Neural crest cell (in vitro differentiated cells): ENCODE measurements at regions not wholly inside any gene's neighbourhood (a gene's known extent, or its start where the extent isn't known, plus 50 kb on each side); places are given as distances from the start of the nearest gene placed in this dataset.

Experiments used
- DNase-seq: peaks from one replicate; pipeline ENCODE4 v3.0.0; 2021; ENCODE audit warnings: low read depth, mixed read lengths, low spot score
- H3K27ac Mint-ChIP-seq: one replicate; pipeline ENCODE4 v1.8.0; 2021; ENCODE audit warnings: mild to moderate bottlenecking, mixed read lengths; ENCODE audit not compliant: unreplicated experiment
- H3K27me3 Mint-ChIP-seq: 2 replicates; pipeline ENCODE4 v1.8.0; 2021; ENCODE audit warnings: low read depth, mild to moderate bottlenecking, mixed read lengths
- H3K36me3 Mint-ChIP-seq: 2 replicates; pipeline ENCODE4 v1.8.0; 2021; ENCODE audit warnings: low read depth, mild to moderate bottlenecking, mixed read lengths
- H3K4me1 Mint-ChIP-seq: 2 replicates; pipeline ENCODE4 v1.8.0; 2021; ENCODE audit warnings: mixed read lengths
- H3K4me3 Mint-ChIP-seq: one replicate; pipeline ENCODE4 v1.8.0; 2021; ENCODE audit warnings: mild to moderate bottlenecking, mixed read lengths
- H3K9me3 Mint-ChIP-seq: 2 replicates; pipeline ENCODE4 v1.8.0; 2021; ENCODE audit warnings: mixed read lengths
- TF ChIP-seq, protein P1 (sequence below): fragments of 200-600 bp; sonication (generic); conservative IDR thresholded peaks from 2 replicates; pipeline ENCODE4 v1.5.0; 2021; ENCODE audit warnings: antibody characterized with exemption, mild to moderate bottlenecking

DNA sequence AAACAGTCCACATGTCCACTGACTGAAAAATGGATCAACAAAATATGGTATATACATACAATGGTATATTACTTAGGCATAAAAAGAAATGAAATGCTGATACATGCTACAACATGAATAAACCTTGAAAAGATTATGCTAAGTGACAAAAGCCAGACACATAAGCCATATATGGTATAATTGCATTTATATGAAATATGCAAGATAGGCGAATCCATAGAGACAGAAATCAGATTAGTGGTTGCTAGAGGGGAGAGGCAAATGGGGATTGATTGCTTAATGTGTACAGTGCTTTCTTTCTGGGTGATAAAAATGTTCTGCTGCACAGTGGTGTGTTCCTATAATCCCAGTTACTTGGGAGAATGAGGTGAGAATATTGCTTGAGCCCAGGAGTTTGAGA lies 171.0 kb downstream of the CYP26B1 start:
- H3K4me3 Mint-ChIP-seq: no peak overlapping the region

DNA sequence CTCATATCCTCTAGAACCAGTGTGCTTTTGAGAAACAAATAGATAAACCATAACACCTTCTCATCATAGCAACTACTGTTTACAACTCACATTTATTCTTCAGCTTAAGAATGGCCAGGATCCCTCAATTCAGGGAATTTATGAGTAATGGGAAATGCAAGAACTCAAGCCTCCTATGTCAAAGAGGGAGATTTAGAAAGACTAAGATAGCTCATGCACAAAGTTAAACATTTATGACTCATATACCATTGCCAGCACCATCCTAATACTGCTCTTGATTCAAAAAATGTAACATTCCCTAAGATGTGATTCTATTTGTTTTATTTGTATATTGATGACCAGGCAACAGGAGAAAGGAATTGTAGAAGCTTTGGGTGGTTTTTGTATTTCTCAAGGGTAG lies 172.8 kb downstream of the CYP26B1 start:
- no peak overlapping the region for H3K4me3 Mint-ChIP-seq
- H3K27me3 Mint-ChIP-seq: peaks cover 35% of the 10 kb centered on the region
- TF ChIP-seq, protein P1, sequence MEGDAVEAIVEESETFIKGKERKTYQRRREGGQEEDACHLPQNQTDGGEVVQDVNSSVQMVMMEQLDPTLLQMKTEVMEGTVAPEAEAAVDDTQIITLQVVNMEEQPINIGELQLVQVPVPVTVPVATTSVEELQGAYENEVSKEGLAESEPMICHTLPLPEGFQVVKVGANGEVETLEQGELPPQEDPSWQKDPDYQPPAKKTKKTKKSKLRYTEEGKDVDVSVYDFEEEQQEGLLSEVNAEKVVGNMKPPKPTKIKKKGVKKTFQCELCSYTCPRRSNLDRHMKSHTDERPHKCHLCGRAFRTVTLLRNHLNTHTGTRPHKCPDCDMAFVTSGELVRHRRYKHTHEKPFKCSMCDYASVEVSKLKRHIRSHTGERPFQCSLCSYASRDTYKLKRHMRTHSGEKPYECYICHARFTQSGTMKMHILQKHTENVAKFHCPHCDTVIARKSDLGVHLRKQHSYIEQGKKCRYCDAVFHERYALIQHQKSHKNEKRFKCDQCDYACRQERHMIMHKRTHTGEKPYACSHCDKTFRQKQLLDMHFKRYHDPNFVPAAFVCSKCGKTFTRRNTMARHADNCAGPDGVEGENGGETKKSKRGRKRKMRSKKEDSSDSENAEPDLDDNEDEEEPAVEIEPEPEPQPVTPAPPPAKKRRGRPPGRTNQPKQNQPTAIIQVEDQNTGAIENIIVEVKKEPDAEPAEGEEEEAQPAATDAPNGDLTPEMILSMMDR: no peak
- H3K27ac Mint-ChIP-seq: no peak overlapping the region
- peaks cover 2% of the 10 kb centered on the region for H3K9me3 Mint-ChIP-seq
- peaks cover 4% of the 10 kb centered on the region for H3K36me3 Mint-ChIP-seq
- no peaks in the 10 kb centered on the region for H3K4me1 Mint-ChIP-seq
- DNase-seq: no peak

More for the DNA sequence above, 171.0 kb downstream of the CYP26B1 start:
- Mint-ChIP-seq H3K9me3 (peaks cover 2% of the 10 kb centered on the region), H3K27ac (no peak overlapping the region), H3K36me3 (peaks cover 4% of the 10 kb centered on the region), H3K4me1 (no peaks in the 10 kb centered on the region), H3K27me3 (peaks cover 46% of the 10 kb centered on the region)
- no peak for DNase-seq
- TF ChIP-seq, protein P1: no peak

DNA sequence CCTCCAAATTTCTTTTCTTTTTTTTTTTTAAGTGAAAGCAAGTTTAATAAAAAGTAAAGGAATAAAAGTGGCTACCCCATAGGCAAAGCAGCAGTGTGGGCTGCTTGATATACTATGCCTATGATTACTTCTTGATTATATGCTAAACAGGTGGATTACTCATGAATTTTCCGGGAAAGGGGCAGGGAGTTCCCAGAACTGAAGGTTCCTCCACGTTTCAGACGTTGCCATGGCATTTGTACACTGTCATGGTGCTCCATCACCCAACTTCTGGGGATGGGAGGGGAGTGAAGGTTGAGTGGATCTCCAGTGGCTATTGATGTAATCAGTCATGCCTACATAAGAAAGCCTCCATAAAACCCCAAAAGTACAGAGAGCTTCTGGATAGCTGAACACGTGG lies 176.2 kb downstream of the CYP26B1 start:
- no peak overlapping the region for H3K4me3 Mint-ChIP-seq
- TF ChIP-seq, protein P1: no peak
- H3K4me1 Mint-ChIP-seq: no peaks in the 10 kb centered on the region
- no peak overlapping the region for H3K27ac Mint-ChIP-seq
- peaks cover 53% of the 10 kb centered on the region for H3K27me3 Mint-ChIP-seq
- H3K9me3 Mint-ChIP-seq: no peaks in the 10 kb centered on the region
- no peaks in the 10 kb centered on the region for H3K36me3 Mint-ChIP-seq
- no peak for DNase-seq

DNA sequence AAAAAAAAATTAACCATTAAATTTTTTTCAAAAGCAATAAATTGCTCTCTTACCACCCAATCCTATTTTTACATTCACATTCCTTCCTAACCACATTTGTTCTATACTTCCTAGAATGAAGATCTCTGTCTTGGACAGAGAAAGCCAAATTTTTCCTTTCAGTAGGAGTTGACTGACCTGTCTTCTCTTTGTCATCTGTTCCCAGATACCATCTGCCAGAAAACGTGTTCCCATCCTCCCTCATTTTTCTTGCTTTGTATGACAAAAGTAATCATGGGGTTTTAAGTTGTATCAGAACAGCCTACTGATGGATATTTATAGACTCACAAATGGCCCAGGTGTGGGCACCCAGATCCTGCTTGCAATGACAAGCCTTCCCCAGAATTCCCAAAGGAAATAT lies 182.1 kb downstream of the CYP26B1 start:
- no peak overlapping the region for H3K27ac Mint-ChIP-seq
- no peaks in the 10 kb centered on the region for H3K4me1 Mint-ChIP-seq
- H3K27me3 Mint-ChIP-seq: peaks cover 21% of the 10 kb centered on the region
- H3K9me3 Mint-ChIP-seq: no peaks in the 10 kb centered on the region
- no peaks in the 10 kb centered on the region for H3K36me3 Mint-ChIP-seq
- TF ChIP-seq, protein P1: no peak
- H3K4me3 Mint-ChIP-seq: no peak overlapping the region
- no peak for DNase-seq

DNA sequence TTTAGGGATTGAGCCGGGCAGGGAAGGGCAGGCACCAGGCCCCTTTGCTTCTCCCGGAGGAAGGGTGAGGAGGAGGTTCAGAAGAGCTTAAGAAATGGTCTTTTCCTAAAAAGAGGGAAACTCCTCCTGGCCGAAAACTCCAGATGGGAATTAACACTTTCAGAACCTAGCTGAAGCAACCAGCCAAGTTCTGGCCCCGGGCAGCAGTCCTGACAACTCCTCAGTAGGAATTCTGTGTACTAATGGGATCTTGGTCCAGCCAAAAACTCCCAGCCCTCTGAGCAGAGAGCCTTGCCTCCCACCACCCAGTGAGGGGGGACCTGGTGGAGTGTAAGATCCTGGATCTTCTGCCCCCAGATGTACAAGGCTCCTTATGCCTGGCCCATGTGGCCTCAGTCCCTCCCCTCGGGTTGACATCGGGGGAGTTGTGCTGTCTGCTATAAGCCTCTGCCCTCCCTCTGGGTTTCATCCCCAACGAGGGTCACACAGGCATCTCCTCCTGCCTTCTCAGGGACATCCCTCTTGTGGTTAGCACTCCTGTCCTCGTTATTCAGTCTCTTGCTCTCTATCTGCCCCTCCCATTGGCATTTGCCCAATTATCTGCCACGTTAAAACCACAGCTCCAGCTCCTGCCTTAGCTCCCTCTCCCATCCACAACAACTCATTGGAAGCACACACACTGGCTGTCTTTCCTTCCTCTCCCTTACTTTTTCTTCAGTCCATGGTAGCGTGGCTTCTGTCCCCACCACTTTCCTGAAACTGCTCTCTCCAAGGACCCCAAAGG lies 184.6 kb downstream of the CYP26B1 start:
- TF ChIP-seq, protein P1: no peak
- no peak overlapping the region for H3K27ac Mint-ChIP-seq
- peaks cover 4% of the 10 kb centered on the region for H3K9me3 Mint-ChIP-seq
- peaks cover 6% of the 10 kb centered on the region for H3K36me3 Mint-ChIP-seq
- DNase-seq: no peak
- H3K27me3 Mint-ChIP-seq: peaks cover 7% of the 10 kb centered on the region
- H3K4me1 Mint-ChIP-seq: no peaks in the 10 kb centered on the region
- H3K4me3 Mint-ChIP-seq: no peak overlapping the region
